ENCODE measurements at regions not wholly inside any gene's neighbourhood (a gene's known extent, or its start where the extent isn't known, plus 50 kb on each side); places are given as distances from the start of the nearest gene placed in this dataset.

DNA sequence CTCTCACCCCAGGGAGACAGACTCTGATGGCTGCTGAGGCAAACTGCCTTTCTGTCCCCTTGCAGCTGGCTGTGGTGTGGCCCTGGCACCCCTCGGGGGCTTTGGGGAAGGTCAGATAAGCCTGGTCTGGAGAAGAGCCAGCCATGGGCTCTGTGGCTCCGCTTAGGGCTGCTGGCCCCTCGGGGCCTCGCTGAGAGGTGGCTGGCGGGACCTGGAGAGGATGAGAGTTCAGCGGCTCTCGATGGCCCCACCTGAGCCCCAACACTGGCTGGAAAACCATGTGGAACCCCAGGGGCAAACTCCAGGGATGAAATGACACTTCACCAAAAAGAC, 56.1 kb upstream of the ASAP2 start:
- H3K27me3 ChIP-seq: no peaks in the 10 kb centered on the region
- DNase-seq: no peak
- H3K4me3 ChIP-seq: no peak overlapping the region
- WGBS, 2 donors: 96% methylated on average over 7 of the region's 7 CpGs; no CpG with 5 or more reads in 1 of the 2 donors
- H3K9me3 ChIP-seq: no peaks in the 10 kb centered on the region
- TF ChIP-seq, protein P1, sequence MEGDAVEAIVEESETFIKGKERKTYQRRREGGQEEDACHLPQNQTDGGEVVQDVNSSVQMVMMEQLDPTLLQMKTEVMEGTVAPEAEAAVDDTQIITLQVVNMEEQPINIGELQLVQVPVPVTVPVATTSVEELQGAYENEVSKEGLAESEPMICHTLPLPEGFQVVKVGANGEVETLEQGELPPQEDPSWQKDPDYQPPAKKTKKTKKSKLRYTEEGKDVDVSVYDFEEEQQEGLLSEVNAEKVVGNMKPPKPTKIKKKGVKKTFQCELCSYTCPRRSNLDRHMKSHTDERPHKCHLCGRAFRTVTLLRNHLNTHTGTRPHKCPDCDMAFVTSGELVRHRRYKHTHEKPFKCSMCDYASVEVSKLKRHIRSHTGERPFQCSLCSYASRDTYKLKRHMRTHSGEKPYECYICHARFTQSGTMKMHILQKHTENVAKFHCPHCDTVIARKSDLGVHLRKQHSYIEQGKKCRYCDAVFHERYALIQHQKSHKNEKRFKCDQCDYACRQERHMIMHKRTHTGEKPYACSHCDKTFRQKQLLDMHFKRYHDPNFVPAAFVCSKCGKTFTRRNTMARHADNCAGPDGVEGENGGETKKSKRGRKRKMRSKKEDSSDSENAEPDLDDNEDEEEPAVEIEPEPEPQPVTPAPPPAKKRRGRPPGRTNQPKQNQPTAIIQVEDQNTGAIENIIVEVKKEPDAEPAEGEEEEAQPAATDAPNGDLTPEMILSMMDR (IDR thresholded peaks at IDR 0.05): no peak
- TF ChIP-seq POLR2A (IDR thresholded peaks at IDR 0.05): no peak
- H3K27ac ChIP-seq: no peak overlapping the region
- intact Hi-C loops (cut with DNase I; ENCODE audit: low total_unique reads): no loop called here
- H3K4me1 ChIP-seq: no peaks in the 10 kb centered on the region
- H3K36me3 ChIP-seq (ENCODE audit: low read depth, missing control alignments): no peaks in the 10 kb centered on the region

DNA sequence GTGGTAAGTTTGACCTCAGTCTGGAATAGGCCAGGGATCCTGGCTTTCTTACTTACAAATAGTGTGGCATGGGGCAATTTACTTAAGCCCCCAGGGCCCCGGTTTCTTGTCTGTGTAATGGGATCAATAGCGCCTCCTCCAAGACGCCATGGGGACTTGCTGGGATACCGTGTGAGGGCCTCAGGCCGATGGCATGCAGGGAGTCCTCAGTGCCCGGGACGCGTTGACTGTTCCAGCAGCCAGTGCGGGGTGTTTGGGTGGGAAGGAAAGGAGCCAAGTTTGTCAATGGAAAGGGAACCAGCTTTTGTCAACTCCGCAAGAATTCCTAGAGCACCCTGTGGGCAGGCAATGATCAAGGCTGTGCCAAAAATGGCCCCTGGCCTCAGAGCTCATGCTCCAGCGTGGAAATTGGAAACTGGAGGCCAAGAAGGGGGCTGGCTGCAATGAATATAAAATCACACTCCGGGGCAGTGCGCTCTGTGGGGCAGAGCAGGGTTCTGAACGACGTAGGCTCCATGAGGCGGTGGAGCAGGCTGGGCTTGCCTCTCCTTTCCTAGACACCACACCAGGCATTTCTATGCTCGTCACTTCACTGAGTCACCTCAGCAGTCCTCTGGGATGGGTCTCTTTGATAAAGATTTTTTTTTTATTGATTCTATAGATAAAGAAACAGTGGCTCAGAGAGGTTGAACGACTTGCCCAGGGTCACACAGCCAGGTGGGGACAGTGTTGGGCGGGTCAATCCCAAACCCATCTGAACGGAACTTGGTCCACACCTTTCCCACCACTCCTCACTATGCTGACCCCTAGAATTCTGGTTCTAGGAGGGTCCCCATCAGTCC, 56.7 kb upstream of the ASAP2 start:
- WGBS, 2 donors: 88 to 92% methylated on average over 20 of the region's 20 CpGs
- Histone ChIP-seq H3K27me3 (no peaks in the 10 kb centered on the region), H3K4me3 (no peak overlapping the region), H3K9me3 (no peaks in the 10 kb centered on the region), H3K27ac (no peak overlapping the region), H3K4me1 (no peaks in the 10 kb centered on the region), H3K36me3 (ENCODE audit: low read depth, missing control alignments) (no peaks in the 10 kb centered on the region)
- TF ChIP-seq, protein P1 (IDR thresholded peaks at IDR 0.05): no peak
- TF ChIP-seq POLR2A (IDR thresholded peaks at IDR 0.05): no peak
- intact Hi-C loops (cut with DNase I; ENCODE audit: low total_unique reads): no loop called here
- no peak for DNase-seq

DNA sequence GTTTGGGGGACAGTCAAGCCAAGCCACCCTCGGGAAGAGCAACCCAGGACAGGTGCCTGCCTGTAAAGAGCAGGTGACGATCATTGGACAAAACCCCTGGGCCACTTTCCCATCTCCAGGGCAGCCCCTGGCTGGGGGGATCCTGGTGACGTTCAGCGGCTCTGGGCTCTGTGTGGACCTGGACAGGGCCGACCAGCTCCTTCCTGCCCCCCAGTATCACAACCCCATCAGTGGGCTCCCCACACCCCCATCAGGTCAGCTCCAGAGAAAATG, 57.3 kb upstream of the ASAP2 start:
- TF ChIP-seq, protein P1 (IDR thresholded peaks at IDR 0.05): no peak
- no peak for TF ChIP-seq POLR2A (IDR thresholded peaks at IDR 0.05)
- no peaks in the 10 kb centered on the region for H3K9me3 ChIP-seq

DNA sequence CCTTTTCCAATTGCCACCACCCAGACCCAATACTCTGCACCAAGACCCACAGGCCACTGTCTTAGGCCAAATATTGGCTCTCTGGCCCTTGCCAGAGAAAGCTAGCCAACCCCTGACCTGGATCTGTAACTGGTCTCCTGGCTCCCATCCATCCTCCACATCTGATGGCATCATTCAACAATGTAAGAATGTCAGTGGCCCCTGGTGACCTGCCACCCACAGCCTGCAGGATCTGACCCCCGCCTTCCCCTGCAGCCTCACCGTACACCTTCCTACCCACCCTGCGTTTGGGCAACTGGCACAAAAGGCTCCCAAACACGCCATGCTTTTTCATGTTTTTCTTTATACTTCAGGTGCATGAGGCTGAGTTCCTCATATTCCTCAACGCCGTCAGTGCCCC, 60.0 kb upstream of the ASAP2 start:
- DNase-seq: no peak
- Histone ChIP-seq H3K36me3 (ENCODE audit: low read depth, missing control alignments) (no peaks in the 10 kb centered on the region), H3K9me3 (no peaks in the 10 kb centered on the region), H3K4me1 (no peaks in the 10 kb centered on the region), H3K4me3 (no peak overlapping the region), H3K27me3 (no peaks in the 10 kb centered on the region), H3K27ac (no peak overlapping the region)
- no peak for TF ChIP-seq POLR2A (IDR thresholded peaks at IDR 0.05)
- TF ChIP-seq, protein P1 (IDR thresholded peaks at IDR 0.05): no peak
- 87 to 95% methylated on average over 6 of the region's 6 CpGs for WGBS, 2 donors
- intact Hi-C loops (cut with DNase I; ENCODE audit: low total_unique reads): no loop called here

More for the DNA sequence above, 57.3 kb upstream of the ASAP2 start:
- H3K4me3 ChIP-seq: no peak overlapping the region
- 88 to 96% methylated on average over 4 to 5 of the region's 5 CpGs for WGBS, 2 donors
- no peak overlapping the region for H3K27ac ChIP-seq
- no peak for DNase-seq
- intact Hi-C loops (cut with DNase I; ENCODE audit: low total_unique reads): no loop called here
- no peaks in the 10 kb centered on the region for H3K4me1 ChIP-seq
- H3K36me3 ChIP-seq (ENCODE audit: low read depth, missing control alignments): no peaks in the 10 kb centered on the region
- no peaks in the 10 kb centered on the region for H3K27me3 ChIP-seq

Measured in testis (tissue), 2 donors.